NCI-H2227 (cell line): ENCODE measurements at regions not wholly inside any gene's neighbourhood (a gene's known extent, or its start where the extent isn't known, plus 50 kb on each side); places are given as distances from the start of the nearest gene placed in this dataset.
A peak's percentile ranks its signal among the peaks of the same experiment; 100 is the strongest.

Source experiments
- DNase-seq: peaks from one replicate; lab custom pipeline; 2025; ENCODE audit not compliant: unreplicated experiment; lab: John Stamatoyannopoulos, UW

DNA sequence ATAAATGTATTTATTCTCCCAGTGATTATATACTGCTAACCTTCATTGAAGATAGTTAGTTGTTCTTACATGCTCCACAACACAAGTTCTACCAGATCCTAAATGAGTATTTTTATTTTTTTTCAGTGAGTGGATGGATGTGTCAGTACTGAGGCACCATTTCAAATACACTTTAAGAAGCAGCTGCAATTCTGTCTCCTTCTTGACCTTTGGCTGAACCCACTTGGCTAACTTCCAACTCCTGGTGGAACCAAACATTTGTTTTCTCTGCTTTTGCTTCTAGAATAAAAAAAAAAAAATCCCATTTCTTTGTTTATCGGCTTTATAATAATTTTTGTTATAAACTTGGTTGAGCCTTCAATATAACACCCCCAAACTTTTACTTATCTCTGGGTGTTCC lies 458.3 kb upstream of the MAP3K7 start:
- peak; percentile 72 for DNase-seq

DNA sequence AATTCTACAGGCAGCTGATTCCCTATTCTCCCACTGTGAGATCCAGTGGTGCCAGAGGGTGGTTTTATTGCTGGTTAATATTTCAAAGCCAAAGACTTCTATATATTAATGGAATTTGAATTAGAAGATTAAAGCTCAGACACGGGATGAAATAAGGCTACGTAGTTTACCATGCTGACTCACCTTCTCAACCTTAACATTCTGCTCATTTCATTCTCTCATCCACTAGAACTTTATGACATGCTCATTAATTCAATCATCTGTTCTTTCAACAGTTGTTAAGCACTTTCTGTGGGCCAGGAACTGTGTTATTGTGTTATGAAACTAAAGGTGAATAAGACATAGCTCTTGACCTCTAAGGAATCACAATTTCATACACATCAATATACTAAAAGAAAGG lies 456.9 kb upstream of the MAP3K7 start:
- no peak for DNase-seq

DNA sequence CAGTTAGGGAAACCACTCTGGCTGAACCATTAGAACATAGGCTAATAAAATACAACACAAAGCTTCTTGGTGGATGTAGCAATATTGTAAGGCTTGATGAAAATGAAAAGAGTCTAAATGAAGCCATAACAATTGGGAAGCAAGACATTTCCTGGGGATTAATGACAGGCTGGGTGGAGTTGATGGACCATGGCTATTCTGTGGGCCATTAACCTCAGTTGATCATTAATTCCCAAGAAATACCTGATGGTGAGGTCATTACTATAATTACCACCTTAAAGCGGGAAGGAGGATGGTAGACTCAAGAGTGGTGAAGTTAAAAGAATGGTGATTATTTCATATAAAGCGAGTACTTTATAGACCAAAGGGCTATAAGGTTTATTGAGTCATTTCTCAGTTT lies 455.8 kb upstream of the MAP3K7 start:
- no peak for DNase-seq

DNA sequence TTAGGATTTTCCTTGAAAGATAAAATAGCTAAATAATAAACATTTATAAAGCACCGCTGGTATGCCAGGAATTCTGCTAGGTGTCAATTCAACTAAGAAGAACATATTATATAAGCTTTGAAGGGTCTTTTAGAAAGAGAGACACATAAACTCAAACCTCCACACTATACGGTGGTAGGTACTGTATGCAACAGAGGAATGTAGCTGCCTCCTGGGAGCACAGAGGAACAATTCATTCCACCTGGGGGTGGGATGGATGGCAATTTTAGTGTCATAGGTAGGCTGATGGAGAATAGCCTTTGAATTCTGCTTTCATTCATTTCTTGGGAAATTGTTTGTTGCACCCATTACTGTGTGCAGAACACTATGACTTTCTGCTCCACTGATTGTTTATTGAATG lies 447.1 kb upstream of the MAP3K7 start:
- no peak for DNase-seq

DNA sequence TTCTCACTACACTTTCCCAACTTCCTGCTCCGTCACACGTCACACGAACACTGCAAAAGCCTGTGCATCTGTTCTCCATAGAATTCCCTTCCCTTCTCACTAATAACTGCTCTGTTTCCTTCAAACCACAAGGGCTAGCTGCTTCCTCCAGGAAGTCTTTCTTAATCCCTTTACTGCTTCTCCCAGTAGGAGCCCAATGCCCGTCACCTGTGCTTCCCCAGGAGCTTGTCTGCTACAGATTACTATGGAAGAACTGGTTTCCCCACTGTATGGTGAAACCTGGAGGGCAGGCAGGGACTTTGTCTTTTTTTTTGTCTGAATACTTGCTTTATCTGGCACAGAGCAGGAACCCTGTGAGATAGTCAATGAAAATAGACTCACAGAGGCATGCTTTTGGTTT lies 444.7 kb upstream of the MAP3K7 start:
- no peak for DNase-seq

DNA sequence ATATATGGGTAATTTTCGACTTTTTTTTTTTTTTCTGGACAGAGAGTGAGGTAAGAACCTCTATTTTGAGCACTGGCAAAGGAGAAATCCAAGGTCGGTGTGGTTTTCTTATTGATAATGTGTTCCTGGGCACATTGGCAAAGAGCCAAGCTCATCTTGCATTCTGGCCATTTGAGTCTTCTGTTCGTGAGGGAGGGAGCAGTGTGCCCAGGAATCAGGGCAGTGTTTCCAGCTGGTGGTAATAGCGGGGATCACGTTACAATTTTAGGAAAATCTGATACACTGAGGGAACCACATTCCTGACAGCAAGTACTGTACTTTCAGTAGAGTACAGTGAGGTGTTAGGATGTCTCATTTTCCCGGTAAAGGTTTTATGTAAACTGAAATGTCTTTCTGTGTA lies 442.3 kb upstream of the MAP3K7 start:
- peak; percentile 42 for DNase-seq

DNA sequence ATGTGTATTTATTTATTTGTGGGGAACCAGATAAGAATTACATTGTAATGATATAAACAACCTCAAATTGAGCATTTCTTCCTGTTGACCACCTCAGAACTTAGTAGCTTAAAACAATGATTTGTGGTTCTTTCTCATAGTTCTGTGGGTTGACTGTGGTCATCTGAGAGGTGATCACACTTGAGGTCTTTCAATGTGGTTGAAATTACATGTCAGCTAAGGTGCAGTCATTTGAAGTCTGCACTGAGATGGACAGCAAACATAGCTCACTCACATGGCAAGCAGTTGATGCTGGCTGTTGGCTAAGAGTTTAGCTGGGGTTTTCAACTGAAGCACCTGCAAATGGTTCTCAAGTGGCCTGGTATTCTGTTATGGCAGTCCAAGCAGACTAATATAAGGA lies 436.7 kb upstream of the MAP3K7 start:
- DNase-seq = no peak

DNA sequence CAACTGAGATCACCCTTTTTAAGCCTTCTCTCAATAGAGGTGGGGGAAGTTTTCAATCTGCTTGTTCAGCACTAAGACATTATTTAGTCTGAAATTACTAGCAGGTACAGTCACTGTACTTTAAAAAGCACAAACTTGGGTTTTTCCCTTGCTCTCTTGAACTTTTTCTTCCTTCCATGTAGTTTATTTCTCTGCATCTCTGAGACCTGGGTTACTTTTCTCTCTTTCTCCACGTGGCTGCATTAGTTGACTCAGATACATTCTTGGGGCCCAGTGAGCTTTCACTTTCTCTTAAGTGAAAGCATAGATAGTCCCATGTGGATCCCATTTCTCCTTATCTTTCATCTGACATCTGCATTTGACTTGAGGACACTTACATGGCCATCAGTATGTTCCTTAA lies 433.9 kb upstream of the MAP3K7 start:
- no peak for DNase-seq

DNA sequence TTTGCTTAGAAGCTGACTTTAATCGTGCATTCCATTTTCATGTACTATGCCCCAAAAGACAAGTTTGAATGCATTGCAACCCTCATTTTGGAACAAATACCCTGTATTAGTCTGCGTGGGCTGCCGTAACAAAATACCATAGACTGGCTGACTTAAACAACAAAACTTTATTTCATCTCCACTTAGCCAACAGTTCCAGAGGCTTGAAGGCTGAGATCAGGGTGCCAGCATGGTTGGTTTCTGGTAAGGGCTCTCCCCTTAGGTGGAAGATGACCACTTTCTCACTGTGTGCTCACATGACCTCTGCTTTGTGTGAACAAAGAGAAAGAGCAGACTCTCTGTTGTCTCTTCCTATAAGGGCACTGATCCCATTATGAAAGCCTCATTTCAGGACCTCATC lies 431.7 kb upstream of the MAP3K7 start:
- DNase-seq = no peak

DNA sequence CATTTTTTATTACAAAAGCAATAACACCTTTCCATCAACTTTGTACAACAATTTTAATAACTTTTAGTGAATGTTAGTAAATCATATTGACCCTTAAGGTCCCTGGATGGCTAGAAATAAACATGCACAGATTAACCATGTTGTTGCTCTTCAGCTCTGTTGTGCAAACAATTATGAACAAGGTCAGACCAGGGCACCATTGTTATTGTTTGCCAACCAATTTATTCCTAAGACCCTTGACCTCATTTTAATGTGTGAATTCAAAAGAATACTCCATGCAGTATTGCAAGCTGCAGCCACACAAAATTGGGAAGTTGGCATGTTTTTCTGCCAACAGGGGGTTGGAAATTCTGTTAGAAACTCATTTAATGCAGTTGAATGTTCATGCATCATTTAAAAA lies 426.6 kb upstream of the MAP3K7 start:
- no peak for DNase-seq

DNA sequence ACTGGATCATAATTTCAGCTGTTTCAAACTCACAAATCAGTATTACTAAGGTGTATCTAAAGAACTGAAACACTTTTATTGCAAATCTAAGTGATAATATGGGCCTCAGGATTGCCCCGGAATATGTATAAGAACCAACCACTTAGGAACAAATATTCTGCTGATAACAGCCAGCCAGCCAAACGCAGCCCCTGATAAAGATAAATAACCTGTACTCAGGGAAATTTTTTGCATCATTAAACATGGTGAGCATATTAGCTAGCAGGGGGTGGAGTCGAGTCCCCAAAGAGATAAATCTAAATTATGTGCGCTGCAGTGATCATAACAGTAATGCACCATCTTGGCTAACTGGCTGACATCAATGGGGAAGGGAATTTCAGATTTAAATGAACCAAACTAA lies 410.2 kb upstream of the MAP3K7 start:
- peak; percentile 0 for DNase-seq

DNA sequence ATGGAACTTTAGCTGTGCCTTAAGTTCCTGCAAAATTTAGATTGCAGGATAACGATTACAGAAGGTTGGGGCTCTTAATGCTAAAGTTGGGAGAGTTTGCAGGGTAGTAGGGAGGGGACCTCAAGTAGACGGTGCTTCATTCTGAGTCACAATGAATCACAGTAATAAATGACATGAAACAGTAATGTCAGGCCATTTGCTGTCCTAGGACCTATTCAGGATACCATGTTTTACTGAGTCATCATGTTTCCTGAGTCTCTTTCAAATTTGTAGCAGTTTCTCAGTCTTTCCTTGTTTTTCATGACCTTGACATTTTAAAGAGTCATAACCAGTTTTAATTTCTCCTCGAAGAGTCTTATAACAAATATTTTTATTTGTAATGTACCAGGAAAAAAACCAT lies 406.9 kb upstream of the MAP3K7 start:
- DNase-seq = no peak

DNA sequence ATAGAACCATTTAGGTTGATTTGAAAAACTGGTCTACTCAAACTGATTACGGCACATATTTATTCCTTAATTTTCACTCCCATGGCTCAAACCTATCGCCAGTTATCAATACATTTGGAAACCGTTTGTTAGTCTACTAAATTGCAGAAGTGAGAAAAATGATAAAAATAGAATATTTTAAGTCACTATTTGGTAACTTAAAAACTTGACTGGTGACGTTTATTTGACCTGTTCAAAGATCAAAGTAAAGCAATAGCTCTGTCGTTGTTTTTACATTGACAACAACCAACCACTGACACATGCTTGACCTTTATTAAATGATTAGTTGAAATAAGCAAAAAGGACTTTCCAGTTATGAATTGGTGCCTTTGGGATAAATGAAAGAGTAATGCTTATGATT lies 402.9 kb upstream of the MAP3K7 start:
- DNase-seq = no peak

DNA sequence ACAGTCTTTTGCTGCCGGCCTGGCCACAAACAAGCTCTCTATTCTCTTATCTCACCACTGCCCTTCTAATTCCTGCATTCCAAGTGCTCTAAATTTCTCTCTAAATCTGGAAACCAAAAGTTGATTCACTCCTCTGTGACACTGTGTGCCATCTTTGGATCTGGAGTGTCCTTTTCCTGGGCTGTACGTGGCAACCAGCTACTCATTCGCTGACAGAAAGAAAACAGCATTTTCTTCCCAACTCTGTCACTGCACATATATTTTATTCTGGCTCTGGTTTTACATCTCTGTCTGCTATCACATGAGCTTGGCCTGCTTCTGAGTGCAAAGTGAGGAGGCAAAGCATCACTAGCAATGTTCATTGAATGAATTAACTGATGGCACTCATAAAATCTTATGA lies 397.2 kb upstream of the MAP3K7 start:
- DNase-seq = no peak

DNA sequence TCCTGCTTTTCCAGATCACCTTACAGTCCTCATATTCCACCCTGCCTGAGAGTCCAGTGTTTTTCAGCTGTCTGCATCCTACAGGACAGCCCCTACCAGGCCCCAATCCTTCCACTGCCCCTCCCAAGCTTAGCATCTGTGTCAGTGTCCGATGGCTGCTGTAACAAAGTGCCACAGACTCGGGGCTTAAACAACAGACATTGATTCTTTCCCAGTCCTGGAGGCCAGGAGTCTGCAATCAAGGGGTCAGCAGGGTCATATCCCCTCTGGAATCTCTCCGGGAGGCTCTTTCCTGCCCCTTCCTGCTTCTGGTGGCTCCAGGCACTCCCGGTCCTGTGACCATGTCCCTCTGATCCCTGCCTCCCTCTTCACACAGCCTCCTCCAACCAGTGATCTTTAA lies 396.6 kb upstream of the MAP3K7 start:
- DNase-seq = no peak

DNA sequence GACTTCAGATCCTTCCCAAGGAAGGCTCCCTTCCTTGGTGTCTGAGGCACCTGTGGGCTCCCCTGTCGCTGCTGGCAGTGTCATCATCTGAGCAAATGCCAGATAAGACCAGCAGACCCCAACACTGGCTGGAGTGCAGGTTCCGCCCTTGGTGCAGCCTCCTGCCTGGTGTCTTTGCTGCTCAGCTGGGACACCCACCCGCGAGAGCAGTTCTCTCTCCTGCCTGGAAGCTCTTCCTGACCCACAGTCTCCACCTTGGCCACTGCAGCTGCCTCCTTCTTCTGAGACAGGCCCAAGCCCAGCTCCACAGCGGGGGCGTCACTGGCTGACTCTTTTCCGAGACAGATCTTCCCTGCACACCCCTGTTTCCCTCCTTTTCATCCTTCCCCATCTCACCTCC lies 395.7 kb upstream of the MAP3K7 start:
- no peak for DNase-seq

DNA sequence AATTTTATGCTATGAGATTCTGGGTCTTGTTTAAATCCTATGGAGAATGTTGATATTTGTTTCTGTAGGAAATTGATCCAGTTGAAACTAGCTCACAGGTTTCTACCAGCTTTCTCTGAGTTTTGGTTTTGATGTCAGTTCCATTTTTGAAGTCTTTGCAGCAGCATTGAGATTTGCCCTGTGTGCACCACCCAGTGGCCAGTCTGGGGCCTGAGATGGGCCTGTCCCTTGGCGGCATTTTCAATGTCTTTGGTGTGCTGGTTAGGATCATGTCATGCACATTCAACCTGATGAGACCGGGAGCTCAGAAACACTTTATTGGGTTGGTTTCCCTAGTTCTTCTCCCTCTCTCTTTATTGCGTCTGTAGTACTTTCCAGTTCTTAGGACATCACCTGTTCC lies 395.2 kb upstream of the MAP3K7 start:
- DNase-seq = no peak

DNA sequence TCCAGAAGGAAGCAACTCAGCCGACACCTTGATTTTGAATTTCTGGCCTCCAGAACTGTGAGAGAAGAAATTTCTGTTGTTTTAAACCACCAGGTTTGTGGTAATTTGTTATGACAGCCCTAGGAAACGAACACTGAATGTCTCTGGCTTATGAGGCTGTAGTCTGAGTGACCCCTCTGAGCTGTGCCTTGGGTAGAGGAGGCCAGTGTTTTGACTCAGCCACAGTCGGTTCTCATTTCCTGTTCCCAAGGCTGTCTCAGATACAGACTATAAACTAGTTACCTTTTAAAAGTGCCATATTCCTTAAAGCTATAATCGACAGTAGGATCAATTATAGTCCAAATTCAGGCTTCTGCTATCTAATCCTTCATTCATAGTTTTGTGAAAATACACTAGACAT lies 391.2 kb upstream of the MAP3K7 start:
- no peak for DNase-seq

DNA sequence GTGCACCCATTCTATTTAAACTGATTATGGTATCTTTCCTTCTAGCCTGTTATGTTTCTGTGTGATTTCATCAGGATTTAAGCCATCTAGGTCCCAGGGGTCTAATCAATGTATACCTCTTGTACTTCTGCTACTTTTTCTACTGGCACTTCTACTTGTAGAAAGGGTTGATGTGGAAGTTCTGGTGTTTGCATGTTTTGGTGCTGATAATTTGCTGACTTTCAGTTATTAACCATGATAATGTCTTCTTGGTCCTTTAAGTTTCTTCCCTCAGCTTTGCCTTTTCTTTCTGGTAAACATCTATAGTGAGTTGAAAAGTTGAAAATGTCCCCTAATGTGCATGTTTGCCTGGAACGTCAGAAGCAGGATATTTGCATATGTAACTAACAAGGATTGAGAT lies 390.6 kb upstream of the MAP3K7 start:
- DNase-seq = no peak

DNA sequence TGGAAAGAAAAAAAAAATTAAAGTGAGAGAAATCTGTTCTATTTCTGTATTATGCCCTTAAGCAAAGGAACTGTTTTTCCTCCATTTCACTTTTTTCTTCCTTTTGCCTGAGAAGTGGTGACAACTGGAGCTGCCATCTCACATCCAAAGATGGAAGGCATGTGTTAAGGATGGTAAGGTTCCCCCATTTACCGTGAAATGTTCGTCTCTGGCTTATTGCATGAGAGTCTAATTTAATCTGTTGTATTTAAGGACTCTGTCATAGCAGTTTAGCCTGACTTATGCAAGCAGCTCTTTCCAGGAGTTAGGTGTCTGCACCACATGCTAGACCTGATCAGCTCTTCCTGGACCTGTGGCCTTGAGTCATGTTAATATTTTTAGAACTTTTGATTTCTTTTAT lies 389.5 kb upstream of the MAP3K7 start:
- no peak for DNase-seq

DNA sequence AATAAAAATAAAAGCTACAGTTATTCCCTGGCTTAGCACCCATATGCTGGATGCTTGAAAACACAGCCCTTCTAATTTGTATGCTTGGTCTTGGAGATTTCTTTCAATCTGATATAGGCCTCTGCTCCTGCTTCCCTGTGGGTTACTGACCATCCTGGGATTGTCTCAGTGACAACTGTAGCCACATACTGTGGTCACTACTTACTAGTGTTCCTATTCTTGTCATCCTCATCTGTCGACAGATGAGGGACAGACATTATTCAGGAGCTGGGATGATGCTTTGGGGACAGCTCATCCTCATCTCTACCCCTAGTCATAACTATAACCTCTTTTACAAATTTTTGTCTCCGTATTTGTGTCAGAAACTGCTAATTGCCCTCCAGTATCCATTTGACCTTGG lies 388.9 kb upstream of the MAP3K7 start:
- no peak for DNase-seq

DNA sequence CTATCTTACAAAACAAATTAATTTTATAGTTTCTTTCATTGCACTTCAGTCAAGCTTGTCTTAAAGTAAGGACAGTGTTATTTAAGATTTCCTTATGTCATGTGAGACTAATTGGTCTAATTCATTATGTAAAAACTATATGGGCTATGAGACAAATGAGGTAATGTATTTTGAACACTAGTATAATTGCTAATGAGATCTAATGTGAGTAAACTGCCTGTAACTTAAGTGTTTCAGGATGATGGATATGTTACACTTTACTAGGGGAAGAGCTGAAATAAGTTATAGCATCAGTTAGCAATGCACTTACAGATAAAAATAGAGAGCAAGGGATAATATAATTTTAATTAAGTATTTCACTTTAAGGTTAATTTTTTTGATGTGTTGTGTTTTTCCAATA lies 386.3 kb upstream of the MAP3K7 start:
- no peak for DNase-seq

DNA sequence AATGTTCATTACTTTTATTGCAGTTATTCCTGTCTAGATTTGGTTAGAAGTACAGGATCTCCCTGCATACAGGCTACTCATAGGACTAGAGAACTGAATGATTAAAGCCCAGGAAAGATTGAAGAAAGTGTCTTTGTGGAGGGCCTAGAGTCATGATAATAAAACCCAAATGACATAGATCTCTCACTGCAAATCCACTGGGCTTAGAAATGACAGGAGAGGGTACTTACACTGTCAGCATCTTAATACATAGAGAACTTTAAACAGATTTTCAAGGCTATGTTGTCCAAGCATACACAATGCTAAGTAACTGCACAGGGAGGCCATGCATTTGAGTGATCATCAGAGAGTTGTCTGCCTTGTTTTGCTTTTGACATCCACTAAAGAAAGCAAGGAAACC lies 383.8 kb upstream of the MAP3K7 start:
- DNase-seq = no peak

DNA sequence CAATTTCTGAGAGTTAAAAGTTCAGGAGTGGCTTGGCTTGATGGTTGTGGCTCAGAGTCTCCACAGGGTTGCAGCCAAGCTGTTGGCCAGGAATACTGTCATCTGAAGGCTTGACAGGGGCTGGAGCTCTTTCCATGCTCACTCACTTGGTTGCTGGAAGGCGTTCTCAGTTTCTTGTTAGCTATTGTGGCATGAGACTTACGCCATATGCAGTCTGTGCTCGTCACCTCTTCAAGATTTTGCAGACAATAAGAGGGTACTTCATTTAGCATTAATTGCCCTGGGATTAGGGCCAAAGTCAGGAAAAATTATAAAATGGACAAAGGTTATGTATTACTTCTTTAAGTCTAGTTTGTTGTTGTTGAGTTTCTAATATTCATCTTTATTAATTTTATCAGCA lies 380.6 kb upstream of the MAP3K7 start:
- no peak for DNase-seq
